ENCODE measurements at regions not wholly inside any gene's neighbourhood (a gene's known extent, or its start where the extent isn't known, plus 50 kb on each side); places are given as distances from the start of the nearest gene placed in this dataset.

DNA sequence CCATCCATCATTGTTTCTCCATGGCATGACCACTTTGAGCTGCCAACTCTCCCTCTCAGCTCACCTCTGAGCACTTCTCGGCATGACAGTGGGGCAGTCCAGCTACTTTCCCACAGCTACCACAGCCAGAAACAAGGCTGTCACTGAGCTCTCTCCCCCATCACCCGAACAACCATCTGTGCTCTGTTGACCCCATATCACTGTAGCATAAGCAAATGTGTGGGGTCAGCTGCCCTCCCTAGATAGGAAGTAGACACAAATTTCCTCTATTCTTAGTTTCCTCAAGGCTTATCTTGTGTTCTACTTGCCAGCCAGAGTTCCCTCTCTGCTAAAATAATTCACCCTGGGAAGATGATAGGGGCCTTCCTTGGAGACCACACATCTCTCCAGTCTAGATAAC, 82.6 kb upstream of the FUT8 start:
- TF ChIP-seq CTCF (conservative IDR thresholded peaks at IDR 0.05; ENCODE audit: low read depth, low read length) = no peak
- no peak for TF ChIP-seq EZH2 (IDR thresholded peaks at IDR 0.05; ENCODE audit: low read length, unreplicated experiment)
- no peak for TF ChIP-seq EZH2phosphoT487 (IDR thresholded peaks at IDR 0.05; ENCODE audit: borderline replicate concordance, low read length)
